Activated CD8-positive, alpha-beta memory T cell treated with anti-CD3 and anti-CD28 coated beads, Interleukin-2, amount 50 U/mL, for 24 hours (primary cell): ENCODE measurements at regions not wholly inside any gene's neighbourhood (a gene's known extent, or its start where the extent isn't known, plus 50 kb on each side); places are given as distances from the start of the nearest gene placed in this dataset.
"Not testable (repeated sequence)": the region's sequence is repeated elsewhere in the genome, so short reads cannot be mapped to it uniquely, and the experiment has no call there.

ENCODE experiments used
- DNase-seq: peaks from one replicate; pipeline ENCODE4 v3.0.0-alpha.2; 2020; ENCODE audit errors: extremely low read depth

DNA sequence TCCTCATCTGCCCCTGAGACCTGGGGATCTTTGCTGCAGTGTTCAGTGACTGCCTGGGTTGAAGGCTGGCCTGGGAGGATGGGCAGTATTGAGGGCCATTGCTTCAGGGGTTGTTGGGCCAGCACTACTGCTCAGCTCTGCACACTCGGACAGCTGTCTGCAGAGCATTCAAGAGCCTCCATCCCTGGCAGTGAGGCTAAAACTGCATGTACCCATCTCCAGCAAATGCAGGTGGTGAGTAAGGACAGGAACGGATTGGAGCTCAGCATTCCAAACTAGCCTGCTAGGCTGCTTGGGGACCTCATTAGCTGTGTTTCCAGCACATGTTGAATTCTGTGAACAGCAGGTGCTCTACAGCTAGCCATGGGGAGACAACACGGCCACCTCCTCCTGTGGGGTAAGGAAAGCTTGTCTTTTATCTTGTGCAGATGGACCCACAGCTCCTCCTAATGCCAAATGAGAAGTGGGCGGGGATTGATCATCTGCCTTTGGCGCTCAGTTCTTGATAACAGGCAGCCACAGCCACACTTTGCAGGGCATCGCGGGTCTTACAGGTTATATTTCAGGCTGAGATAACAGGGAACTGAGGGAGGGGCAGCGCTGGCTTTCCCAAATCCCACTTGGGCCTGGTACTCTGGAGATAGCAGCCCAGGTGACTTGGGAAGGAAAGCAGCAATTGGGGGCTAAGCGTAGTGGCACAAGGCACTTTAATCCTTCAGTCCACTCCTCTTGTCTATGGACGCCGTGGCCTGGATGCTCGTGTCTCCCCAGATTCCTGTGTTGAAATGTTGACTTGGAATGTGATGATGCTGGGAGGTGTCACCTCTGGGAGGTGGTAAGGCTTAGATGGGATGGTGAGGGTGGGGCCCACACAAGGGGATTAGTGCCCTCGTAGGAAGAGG, 254.5 kb upstream of the B3GAT1 start:
- no peak for DNase-seq

- no peak for DNase-seq
These were observed 253.7 kb upstream of the B3GAT1 start for GRCh38 chr11:134665571-134666270.

- DNase-seq: no peak
These were observed 253.1 kb upstream of the B3GAT1 start for GRCh38 chr11:134665188-134665535.

DNA sequence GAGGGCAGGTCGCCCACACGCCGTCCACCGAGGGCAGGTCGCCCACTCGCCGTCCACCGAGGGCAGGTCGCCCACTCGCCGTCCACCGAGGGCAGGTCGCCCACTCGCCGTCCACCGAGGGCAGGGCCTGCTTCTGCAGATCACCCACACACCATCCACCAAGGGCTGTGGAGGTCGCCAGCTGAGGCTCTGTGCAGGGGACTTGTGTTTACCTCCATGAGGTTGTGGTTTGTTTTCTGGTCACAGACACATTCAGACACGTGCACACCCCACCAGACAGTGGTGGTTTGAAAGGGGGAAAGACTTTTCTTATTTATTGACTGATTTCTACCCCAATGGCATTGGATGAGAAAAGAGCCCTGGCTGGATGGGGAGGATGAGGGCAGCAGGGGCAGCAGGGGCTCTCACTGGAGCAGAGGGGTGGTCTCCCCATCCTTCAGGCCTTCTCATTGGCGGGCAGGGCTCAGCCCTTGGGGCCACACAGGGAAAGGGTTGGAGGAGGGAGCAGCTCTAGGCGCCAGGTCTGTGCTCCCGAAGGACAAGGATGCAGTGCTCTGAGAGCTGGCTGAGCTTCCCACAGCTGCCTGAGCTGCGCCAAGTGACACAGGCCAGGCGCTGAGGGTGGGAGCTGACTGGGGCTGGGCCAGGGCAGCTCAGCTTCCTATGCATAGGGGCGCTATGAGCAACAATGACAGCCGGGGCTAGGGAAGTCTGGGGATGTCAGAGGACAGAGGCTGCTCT, 252.6 kb upstream of the B3GAT1 start:
- no peak for DNase-seq

GRCh38 chr11:134663506-134664313, 251.7 kb upstream of the B3GAT1 start:
- DNase-seq: no peak

DNA sequence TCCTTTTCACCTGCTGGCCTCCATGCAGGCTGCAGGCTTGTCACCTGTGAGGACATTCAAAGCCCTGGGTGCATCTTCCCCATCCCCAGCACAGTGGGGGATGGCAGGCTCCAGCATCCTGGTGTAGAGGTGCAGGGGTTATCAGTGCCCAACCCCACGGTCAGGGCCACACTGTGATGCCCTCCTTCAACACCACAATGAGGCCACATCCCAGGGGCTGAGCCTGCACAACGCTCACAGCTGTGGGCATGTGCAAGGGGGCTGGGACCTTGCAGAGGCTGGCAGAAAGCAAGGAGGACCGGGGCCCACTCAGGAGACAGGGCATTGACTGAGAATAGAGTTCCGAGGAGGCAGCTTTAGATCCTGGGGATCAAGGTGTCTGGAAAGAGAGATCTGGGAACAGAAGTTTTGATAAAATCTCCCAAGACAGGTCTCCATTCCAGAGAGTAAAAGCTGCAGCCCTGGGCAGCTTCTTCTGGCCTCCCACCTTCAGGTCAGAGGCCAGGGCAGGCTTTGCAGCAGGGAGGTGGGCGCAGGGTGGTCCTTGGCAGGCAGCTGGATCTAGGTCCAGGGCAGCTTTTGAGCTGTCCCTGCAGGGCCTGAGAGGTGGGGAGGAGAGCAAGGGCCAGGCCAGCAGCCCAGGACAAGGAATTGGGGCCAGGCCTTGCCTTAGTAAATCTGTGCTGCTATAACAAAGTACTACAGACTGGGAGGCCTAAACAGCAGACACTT, 250.8 kb upstream of the B3GAT1 start:
- no peak for DNase-seq

DNA sequence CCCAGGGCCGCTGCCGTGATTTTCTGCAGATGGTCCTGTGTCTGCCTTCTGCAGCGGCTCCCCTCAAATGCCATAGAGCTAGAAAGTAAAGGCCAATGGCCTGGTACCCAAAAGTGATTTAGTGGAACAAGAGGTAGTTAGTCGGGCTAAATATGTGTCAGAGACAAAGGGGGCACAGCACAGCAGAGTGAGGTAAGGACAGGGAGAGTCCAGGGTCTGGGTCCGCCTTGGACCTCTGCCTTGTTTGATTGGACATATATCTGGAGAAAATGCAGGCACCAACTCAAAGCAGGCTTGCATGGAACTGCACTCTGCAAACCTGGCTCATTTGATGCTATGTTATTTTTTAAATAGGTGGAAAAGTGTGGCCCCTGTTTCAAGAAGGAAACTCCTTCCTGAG, 249.6 kb upstream of the B3GAT1 start:
- no peak for DNase-seq

DNA sequence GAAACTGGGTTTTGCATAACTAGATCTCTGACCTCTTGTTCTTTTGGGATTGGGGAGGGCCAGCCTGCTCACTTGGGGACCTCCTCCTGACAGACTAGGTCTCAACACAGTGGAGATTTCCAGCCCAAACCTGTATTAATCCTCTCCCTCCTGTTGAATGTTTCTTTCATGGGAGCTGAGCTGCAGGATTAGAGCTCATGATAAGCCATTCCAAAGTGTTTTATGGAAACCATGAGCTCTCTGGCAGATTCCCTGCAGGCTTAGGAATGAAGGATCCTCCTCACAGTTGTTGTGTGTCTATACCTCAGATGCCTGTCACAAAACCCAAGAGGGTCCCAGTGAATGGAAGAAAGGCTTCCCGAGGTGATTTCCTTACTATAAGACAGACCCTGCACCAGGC, 248.4 kb upstream of the B3GAT1 start:
- DNase-seq: no peak

- DNase-seq: no peak
These were observed 247.8 kb upstream of the B3GAT1 start for GRCh38 chr11:134659882-134660281.

DNA sequence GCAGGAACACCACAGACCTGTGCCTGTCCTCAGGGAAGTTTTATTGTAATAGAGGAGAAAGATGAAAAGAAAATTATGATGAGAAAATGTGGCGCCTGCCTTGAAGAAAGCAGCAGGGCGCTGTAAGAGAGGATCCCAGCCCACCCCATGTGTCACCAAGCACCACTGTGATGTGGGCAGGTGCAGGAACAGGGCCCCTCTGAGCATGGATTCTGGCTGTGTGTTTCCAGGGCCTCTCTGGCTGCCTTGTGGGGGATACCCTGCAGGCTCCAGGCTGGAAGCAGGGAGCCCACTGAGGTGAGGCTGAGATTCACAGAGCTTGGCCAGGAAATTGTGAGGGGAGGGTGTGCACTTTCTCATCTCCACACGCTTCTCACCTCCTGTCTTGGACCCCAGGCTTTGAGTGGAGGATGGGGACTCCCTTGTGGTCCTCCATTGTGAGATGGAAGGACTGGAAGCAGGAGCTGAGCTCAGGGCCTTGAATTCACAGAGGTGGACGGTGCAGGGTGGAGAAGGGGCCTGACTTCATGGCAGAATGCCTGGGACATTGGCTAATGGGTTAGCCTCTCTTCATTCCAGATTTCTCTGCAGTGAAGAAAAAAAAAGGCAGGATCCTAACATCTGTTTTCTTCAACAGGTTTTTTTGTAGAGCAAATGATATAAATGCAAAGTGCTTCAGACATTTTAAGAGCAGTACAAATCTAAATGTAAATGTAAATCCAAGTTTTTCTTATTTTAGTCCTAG, 246.6 kb upstream of the B3GAT1 start:
- no peak for DNase-seq

GRCh38 chr11:134657631-134658030, 245.6 kb upstream of the B3GAT1 start:
- no peak for DNase-seq

DNA sequence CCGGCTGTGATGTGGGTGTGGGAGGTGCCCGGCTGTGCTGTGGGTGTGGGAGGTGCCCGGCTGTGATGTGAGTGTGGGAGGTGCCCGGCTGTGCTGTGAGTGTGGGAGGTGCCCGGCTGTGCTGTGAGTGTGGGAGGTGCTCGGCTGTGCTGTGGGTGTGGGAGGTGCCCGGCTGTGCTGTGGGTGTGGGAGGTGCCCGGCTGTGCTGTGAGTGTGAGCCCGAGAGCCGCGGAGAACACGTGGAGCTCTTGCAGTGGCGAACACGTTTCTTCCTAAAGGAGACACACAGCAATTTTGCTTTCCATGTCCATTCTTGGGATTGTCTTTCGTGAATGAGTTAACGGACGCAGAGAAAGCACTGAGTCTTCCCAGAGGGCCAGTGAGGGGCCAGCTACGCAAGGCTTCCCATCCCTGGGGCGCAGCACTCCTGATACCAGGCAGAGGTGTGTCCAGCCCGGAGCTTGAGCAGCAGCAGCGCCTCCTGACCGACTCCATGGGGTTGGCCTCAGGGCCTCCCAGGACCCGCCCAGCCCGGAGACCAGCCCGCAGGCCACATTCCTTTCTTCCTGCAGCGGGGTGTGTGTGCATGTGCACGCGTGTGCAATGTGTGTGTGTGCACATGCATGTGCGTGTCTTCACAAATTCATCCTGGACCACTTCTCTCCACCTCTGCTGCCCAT, 245.0 kb upstream of the B3GAT1 start:
- no peak for DNase-seq

GRCh38 chr11:134656086-134656840, 244.2 kb upstream of the B3GAT1 start:
- not testable (repeated sequence) for DNase-seq

- DNase-seq: no peak
These were observed 243.3 kb upstream of the B3GAT1 start for GRCh38 chr11:134655189-134655989.

DNA sequence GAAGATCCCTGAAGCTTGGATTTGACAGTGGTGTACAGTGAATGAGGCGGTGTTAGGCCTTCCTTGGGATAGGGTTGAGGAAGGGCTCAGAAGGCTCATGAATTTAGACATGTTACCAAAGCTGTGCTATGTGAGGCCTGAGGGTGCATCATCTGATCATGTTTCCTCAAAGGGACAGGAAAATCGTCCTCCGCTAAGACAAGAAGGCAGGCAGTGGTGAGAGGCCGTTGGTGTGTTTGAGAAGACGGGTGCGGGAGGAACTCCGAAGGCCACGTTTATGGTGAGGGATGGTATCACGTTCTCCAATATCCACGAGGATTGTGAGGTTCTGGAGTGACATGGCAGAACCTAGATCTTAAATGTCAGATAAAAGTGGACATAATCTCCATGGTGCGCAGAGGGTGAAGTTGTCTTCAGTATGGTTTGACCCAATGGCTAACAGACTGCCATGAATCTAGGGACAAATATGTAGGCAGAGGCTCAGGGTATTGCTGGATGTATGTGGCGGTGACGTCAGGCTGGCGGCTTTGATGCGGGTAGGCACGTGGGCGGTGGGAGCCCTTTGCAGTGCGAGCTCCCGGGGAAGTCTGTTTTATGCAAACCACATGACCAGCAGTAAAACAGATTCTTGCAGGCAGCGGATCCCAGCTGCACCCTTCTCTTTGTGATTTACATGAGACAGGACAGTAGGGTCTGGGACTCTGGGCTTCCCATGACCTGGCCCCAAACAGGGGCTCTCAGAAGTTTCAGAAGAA, 242.3 kb upstream of the B3GAT1 start:
- DNase-seq: no peak

GRCh38 chr11:134652586-134653255, 240.7 kb upstream of the B3GAT1 start:
- DNase-seq: no peak
